Lower leg skin (tissue), 4 donors: ENCODE measurements at regions not wholly inside any gene's neighbourhood (a gene's known extent, or its start where the extent isn't known, plus 50 kb on each side); places are given as distances from the start of the nearest gene placed in this dataset.

Source experiments
- DNase-seq, 2 donors: peaks; one replicate each; pipeline ENCODE4 v3.0.0-alpha.2; 2019; ENCODE audit warnings: low spot score in 2 of 2
- H3K4me3 ChIP-seq: fragments of 200-600 bp; sonication (generic); 2 replicates; pipeline ENCODE4 v1.5.1; 2017; ENCODE audit warnings: mild to moderate bottlenecking, low read depth; ENCODE audit not compliant: poor library complexity, severe bottlenecking
- POLR2A ChIP-seq, 2 donors: fragments of 450-650 bp; IDR thresholded peaks; one replicate each; pipeline ENCODE4 v1.6.1; 2016 to 2017; ENCODE audit warnings: antibody characterized with exemption in 2 of 2, mild to moderate bottlenecking in 1 of 2, moderate library complexity in 1 of 2
- WGBS, 2 donors: methylation state at CpG; one replicate each; pipeline ENCODE4 v1.1.5; 2018; 5-methylcytosine and 5-hydroxymethylcytosine counted together
- intact Hi-C: fragments of 100-400 bp; cut with DNase I; formaldehyde crosslinking; loops from one replicate; pipeline ENCODE4 v1.15.0; 2023; ENCODE audit warnings: low total_unique reads
- TF ChIP-seq, protein P1 (sequence below), 3 donors: fragments of 450-650 bp; IDR thresholded peaks; one replicate each; pipeline ENCODE4 v1.5.1; 2016; ENCODE audit warnings: antibody characterized with exemption in 3 of 3, mild to moderate bottlenecking in 3 of 3, moderate library complexity in 2 of 3

DNA sequence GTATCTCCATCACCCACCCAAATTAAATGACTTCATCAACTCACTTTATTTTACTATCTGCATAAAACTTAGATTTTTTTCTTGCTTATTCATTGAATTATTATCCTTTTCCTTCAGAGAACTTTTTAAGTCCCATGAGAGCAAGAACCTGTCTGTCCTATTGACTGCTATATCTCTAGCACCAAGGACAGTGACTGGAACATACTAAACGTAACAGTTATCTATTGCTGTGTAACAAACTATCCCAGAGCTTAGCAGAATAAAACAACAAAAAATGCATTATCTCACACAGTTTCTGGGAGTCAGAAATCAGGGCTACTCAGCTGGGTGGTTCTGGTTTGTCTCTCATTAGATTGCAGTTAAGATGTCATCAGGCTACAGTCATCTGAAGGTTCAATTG is 401.7 kb upstream of the AUTS2 start:
- no peak for DNase-seq
- intact Hi-C loops = no loop called here
- H3K4me3 ChIP-seq = no peak overlapping the region
- WGBS, 2 donors = 88% methylated on average over 1 of the region's 1 CpG
- TF ChIP-seq, protein P1, sequence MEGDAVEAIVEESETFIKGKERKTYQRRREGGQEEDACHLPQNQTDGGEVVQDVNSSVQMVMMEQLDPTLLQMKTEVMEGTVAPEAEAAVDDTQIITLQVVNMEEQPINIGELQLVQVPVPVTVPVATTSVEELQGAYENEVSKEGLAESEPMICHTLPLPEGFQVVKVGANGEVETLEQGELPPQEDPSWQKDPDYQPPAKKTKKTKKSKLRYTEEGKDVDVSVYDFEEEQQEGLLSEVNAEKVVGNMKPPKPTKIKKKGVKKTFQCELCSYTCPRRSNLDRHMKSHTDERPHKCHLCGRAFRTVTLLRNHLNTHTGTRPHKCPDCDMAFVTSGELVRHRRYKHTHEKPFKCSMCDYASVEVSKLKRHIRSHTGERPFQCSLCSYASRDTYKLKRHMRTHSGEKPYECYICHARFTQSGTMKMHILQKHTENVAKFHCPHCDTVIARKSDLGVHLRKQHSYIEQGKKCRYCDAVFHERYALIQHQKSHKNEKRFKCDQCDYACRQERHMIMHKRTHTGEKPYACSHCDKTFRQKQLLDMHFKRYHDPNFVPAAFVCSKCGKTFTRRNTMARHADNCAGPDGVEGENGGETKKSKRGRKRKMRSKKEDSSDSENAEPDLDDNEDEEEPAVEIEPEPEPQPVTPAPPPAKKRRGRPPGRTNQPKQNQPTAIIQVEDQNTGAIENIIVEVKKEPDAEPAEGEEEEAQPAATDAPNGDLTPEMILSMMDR (IDR thresholded peaks at IDR 0.05) = no peak

DNA sequence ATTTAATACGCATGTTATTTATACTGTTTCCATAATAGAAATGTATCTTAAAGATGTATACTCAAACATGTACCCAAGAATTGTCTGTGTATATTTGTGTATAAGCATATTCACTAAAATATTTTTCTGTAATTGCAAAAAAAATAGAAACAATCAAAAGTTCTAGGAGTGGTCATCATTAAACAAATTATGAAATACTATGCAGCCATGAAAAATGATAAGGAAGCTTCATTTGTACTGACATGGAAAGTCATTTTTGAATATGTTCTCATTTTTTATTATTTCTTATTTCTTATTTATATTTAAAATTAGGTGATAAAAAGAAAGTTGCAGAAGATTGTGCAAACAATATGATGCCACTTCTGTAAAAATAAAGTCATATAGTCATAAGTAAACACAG is 400.0 kb upstream of the AUTS2 start:
- H3K4me3 ChIP-seq = no peak overlapping the region
- TF ChIP-seq, protein P1 (IDR thresholded peaks at IDR 0.05) = no peak
- TF ChIP-seq POLR2A (IDR thresholded peaks at IDR 0.05) = no peak
- no peak for DNase-seq
- intact Hi-C loops = no loop called here
- 94 to 100% methylated on average over 1 of the region's 1 CpG for WGBS, 2 donors

DNA sequence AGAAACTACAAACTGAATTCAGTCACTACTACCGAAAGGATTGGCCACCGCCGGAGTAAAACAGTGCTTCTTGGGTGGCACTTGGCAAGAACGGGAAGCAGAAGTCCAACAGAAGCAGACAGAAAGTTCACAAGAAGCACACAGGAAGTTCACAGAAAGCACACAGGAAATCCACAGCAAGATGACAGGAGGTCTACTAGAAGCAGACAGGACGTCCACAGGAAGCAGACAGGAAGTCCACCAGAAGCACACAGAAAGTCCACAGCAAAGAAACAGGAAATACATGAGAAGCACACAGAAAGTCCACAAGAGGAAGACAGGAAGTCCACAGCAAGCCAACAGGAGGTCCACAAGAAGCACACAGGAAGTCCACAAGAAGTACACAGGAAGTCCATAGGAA is 399.2 kb upstream of the AUTS2 start:
- intact Hi-C loops = no loop called here
- 79 to 83% methylated on average over 5 of the region's 5 CpGs for whole genome bisulfite sequencing, 2 donors
- no peak overlapping the region for H3K4me3 ChIP-seq
- TF ChIP-seq POLR2A (IDR thresholded peaks at IDR 0.05) = no peak
- TF ChIP-seq, protein P1 (IDR thresholded peaks at IDR 0.05) = no peak
- DNase-seq = no peak

DNA sequence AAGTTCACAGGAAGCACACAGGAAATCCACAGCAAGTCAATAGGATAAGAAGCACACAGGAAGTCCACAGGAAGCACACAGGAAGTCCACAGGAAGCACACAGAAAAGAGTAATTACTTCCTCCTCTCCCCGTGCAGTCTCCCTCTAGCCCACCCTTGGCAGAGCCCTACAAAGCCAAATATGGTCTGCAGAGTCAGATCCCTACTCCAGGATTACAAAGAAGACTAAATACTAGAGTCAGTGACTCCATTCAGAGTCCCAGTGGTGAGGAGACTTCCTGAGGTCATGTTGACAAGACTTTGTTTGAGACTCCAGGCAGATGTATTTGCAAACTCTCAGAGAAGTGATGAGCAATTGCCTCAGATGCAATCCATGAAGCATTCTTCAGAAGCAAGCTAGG is 398.6 kb upstream of the AUTS2 start:
- WGBS, 2 donors = 52 to 63% methylated on average over 1 of the region's 1 CpG
- no peak overlapping the region for H3K4me3 ChIP-seq
- TF ChIP-seq, protein P1 (IDR thresholded peaks at IDR 0.05) = no peak
- TF ChIP-seq POLR2A (IDR thresholded peaks at IDR 0.05) = no peak
- intact Hi-C loops = no loop called here
- DNase-seq = no peak

DNA sequence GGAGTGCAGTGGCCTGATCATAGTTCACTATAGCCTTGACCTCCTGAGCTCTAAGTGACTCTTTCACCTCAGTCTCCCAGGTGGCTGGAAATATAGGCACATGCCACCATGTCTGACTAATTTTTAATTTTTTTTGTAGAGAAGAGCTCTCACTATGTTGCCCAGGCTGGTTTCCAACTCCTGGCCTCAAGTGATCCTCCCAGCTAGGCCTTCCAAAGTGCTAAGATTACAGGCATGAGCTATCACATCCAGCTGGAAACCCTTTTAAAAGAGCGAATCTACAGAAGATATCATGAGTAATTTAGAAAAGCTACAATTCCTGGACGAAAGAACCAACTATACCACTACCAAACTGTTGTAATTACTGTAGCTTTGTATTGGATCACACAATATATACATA is 394.4 kb upstream of the AUTS2 start:
- no peak for DNase-seq
- WGBS, 2 donors = 69 to 79% methylated on average over 2 of the region's 2 CpGs
- H3K4me3 ChIP-seq = no peak overlapping the region
- intact Hi-C loops = no loop called here
- TF ChIP-seq, protein P1 (IDR thresholded peaks at IDR 0.05) = no peak
- TF ChIP-seq POLR2A (IDR thresholded peaks at IDR 0.05) = no peak

DNA sequence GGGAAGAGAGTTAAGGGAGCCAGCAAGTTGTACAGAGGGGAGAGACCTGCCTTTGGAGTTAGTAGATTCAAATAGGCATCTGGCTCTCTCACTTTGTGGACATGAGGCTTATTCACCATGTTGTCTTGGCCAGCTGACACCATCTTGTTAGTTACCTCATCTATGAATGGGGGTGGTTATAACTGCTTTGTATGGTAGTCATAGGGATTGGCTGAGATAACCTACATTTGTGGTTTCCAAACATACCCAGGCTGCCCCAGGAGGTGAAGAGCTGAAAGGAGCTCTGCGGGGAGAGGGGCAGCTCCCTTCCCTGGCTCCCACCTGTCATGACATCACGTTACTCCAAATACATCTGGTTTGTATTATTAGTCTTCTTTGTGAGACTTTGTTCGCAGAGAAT is 393.3 kb upstream of the AUTS2 start:
- 74 to 78% methylated on average over 3 of the region's 3 CpGs for WGBS, 2 donors
- intact Hi-C loops = no loop called here
- TF ChIP-seq POLR2A (IDR thresholded peaks at IDR 0.05) = no peak
- TF ChIP-seq, protein P1 (IDR thresholded peaks at IDR 0.05) = no peak
- no peak overlapping the region for H3K4me3 ChIP-seq
- DNase-seq = peak in 1 of 2 donors; percentile 28
